Tibial nerve (tissue), 4 donors: ENCODE measurements at regions not wholly inside any gene's neighbourhood (a gene's known extent, or its start where the extent isn't known, plus 50 kb on each side); places are given as distances from the start of the nearest gene placed in this dataset.

Experiments
- CTCF ChIP-seq, 5 experiments: fragments of 200-600 bp in 3 of 5; fragments of 450-650 bp in 2 of 5; sonication (generic) in 3 of 5; IDR thresholded peaks; one replicate each; pipeline ENCODE4 v1.5.1; 2016 to 2019; ENCODE audit warnings: antibody characterized with exemption in 5 of 5, mild to moderate bottlenecking in 3 of 5, moderate library complexity in 2 of 5
- EP300 ChIP-seq, 2 donors: sonication (generic); formaldehyde crosslinking; IDR thresholded peaks; one replicate each; pipeline ENCODE4 v1.6.1; 2017; ENCODE audit warnings: antibody characterized with exemption in 2 of 2, mild to moderate bottlenecking in 1 of 2
- POLR2A ChIP-seq, 2 donors: fragments of 450-650 bp; IDR thresholded peaks; one replicate each; pipeline ENCODE4 v1.6.1; 2017; ENCODE audit warnings: antibody characterized with exemption in 2 of 2, mild to moderate bottlenecking in 2 of 2, moderate library complexity in 2 of 2

DNA sequence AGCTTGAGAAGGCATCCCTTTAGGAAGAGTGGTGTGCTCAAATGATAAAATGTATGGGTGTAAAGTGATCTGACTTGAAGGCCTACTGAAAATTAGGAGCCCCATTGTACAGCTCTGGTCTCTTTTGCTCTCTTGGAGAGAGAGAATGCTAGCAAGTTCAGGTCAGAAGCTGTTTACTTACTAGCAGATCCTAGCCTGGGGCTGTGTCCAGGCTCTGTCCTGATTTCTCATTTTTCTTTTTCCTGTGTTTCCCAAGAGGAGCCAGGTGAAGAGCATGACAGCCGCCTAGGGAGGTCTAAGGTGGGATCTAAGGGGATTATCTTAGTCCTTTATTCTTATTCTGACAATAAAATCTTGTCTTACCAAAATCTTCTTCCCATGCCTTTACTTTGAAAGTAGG is 272.8 kb downstream of the NNT start:
- no peak for TF ChIP-seq POLR2A (IDR thresholded peaks at IDR 0.05)
- no peak for TF ChIP-seq CTCF (IDR thresholded peaks at IDR 0.05)
- no peak for TF ChIP-seq EP300 (IDR thresholded peaks at IDR 0.05)
